ENCODE measurements at regions not wholly inside any gene's neighbourhood (a gene's known extent, or its start where the extent isn't known, plus 50 kb on each side); places are given as distances from the start of the nearest gene placed in this dataset.

DNA sequence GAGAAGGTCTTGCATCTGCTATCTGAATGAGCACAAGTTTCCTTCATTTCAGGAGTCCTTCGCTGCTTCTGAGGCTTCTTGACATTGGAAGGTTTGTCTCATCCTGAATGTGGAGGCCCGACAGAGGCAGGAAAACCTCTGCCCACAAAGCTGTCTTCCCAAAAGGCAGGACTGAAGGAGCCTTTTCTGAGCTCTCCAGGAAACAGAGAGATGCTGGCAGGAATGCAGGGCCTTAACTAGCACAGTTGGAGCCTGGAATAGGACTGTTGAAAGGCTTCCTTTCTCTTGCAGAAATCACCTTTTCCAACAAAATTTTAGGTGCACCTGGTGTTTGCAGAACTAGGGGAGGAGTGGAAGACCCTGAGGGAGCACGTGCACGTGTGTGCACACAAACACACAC, 637.4 kb upstream of the MKI67 start:
- TF ChIP-seq CTCF (IDR thresholded peaks at IDR 0.05; ENCODE audit: insufficient read depth, low read depth, low read length, missing control alignments): no peak
- no peak for DNase-seq (ENCODE audit: low read depth)

DNA sequence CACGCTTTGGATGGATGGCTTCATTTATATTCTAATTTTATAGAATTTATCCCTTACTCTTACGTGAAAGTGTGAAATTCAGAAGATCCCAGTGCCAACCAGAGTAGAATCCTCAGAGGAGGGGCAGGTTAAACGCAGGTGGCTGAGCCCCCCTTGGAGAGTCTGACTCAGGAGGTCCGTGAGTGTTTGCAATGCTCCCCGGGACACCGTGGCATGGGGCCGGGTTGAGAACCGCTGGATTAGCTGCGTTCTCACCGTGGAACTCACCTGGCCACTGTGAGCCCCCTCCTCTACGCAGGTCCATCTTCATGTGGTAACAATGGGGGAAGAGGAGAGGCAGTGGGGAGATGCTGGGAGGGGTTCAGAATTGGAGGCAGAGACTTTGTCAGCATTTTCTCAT, 638.0 kb upstream of the MKI67 start:
- H3K4me3 ChIP-seq (ENCODE audit: low read length): no peak overlapping the region
- DNase-seq (ENCODE audit: low read depth): no peak
- TF ChIP-seq CTCF (IDR thresholded peaks at IDR 0.05; ENCODE audit: insufficient read depth, low read depth, low read length, missing control alignments): no peak

More for the DNA sequence above, 637.4 kb upstream of the MKI67 start:
- H3K4me3 ChIP-seq (ENCODE audit: low read length): no peak overlapping the region

GRCh38 chr10:128766915-128767314, 640.7 kb upstream of the MKI67 start:
- TF ChIP-seq CTCF (IDR thresholded peaks at IDR 0.05; ENCODE audit: insufficient read depth, low read depth, low read length, missing control alignments): no peak
- H3K4me3 ChIP-seq (ENCODE audit: low read length): no peak overlapping the region
- DNase-seq (ENCODE audit: low read depth): no peak

GRCh38 chr10:128774979-128775378, 648.8 kb upstream of the MKI67 start:
- no peak for DNase-seq (ENCODE audit: low read depth)
- H3K4me3 ChIP-seq (ENCODE audit: low read length): no peak overlapping the region
- no peak for TF ChIP-seq CTCF (IDR thresholded peaks at IDR 0.05; ENCODE audit: insufficient read depth, low read depth, low read length, missing control alignments)

DNA sequence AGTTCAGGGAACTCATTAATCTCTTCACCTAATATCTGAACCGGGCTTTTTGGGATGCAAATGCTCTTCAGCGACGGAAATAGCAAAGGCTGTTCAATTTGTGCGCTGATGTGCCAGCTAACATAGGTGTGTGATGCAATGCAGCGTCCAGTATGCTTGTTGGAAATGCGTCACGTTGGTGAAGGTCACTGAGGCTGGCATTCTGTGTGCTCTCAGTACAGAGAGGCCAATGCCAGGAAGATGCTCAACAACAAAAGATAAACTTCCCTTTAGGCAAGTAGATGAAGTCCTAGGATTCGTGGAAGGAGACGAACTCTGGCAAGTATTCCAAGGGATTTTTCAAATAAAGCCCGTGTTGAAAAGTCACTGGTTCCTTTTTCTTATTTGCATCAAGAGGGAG, 649.5 kb upstream of the MKI67 start:
- no peak for DNase-seq (ENCODE audit: low read depth)
- H3K4me3 ChIP-seq (ENCODE audit: low read length): no peak overlapping the region
- no peak for TF ChIP-seq CTCF (IDR thresholded peaks at IDR 0.05; ENCODE audit: insufficient read depth, low read depth, low read length, missing control alignments)

DNA sequence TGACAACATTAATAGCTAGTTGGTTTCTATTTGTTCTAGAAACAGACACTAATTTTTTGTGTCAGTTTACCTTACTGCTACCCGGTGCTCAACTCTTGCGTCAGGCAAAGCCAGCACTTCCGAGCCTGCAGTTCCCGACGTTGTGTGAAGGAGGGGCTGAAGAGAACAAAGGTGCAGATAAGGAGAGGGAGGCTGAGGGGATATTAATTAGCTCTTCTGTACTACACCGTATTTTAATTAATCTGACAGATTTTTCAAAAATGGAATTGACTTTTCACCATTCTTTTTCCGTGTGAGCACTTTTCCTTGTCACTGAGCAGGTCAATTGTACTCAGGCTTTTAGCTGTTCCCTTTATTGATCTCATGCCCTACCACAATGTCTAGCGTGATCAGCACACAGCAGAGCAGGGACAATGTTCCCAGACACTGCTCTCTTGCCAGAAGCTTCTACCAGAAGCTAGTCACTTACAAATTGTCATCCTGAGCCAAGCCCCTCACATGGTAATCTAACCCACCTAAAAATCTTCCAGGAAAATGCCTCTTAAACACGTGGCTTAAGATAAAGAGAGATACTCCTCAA, 650.5 kb upstream of the MKI67 start:
- no peak for DNase-seq (ENCODE audit: low read depth)
- no peak overlapping the region for H3K4me3 ChIP-seq (ENCODE audit: low read length)
- TF ChIP-seq CTCF (IDR thresholded peaks at IDR 0.05; ENCODE audit: insufficient read depth, low read depth, low read length, missing control alignments): no peak

DNA sequence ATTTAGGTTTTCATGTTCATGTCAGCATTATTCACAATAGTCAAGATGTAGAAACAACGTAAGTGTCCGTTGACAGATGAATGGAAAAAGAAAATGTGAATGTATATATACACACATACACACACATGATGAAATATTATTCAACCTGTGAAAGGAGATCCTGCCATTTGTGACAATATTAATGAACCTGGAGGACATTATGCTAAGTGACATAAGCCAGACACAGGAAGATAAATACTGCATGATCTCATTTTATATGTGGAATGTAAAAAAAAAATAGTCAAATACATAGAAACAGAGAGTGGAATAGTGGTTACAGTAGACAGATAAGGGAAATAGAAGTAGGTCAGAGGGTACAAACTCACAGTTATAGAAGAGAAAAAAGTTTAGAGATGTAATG, 651.1 kb upstream of the MKI67 start:
- no peak for TF ChIP-seq CTCF (IDR thresholded peaks at IDR 0.05; ENCODE audit: insufficient read depth, low read depth, low read length, missing control alignments)
- no peak overlapping the region for H3K4me3 ChIP-seq (ENCODE audit: low read length)
- DNase-seq (ENCODE audit: low read depth): no peak

All from epithelial cell of esophagus (primary cell).